Testis (tissue), 2 donors: ENCODE measurements at regions not wholly inside any gene's neighbourhood (a gene's known extent, or its start where the extent isn't known, plus 50 kb on each side); places are given as distances from the start of the nearest gene placed in this dataset.

Experiments
- DNase-seq: peaks from one replicate; pipeline ENCODE4 v3.0.0-alpha.2; 2019
- H3K27ac ChIP-seq, 2 donors: fragments of 200-600 bp; sonication (generic); one replicate each; pipeline ENCODE4 v1.5.1; 2019
- H3K27me3 ChIP-seq: fragments of 200-600 bp; sonication (generic); one replicate; pipeline ENCODE4 v1.5.1; 2019
- H3K36me3 ChIP-seq: fragments of 200-600 bp; sonication (generic); one replicate; pipeline ENCODE4 v1.5.1; 2017; ENCODE audit warnings: low read depth; ENCODE audit errors: missing control alignments
- H3K4me1 ChIP-seq: fragments of 200-600 bp; sonication (generic); one replicate; pipeline ENCODE4 v1.5.1; 2019
- H3K4me3 ChIP-seq, 2 donors: fragments of 200-600 bp; sonication (generic); one replicate each; pipeline ENCODE4 v1.5.1; 2017 to 2019
- H3K9me3 ChIP-seq: fragments of 200-600 bp; sonication (generic); one replicate; pipeline ENCODE4 v1.5.1; 2017
- CTCF ChIP-seq, 3 experiments: fragments of 450-650 bp in 2 of 3; fragments of 200-600 bp in 1 of 3; sonication (generic) in 1 of 3; IDR thresholded peaks; one replicate each; pipeline ENCODE4 v1.5.1; 2016 to 2019; ENCODE audit warnings: antibody characterized with exemption in 3 of 3, mild to moderate bottlenecking in 2 of 3, moderate library complexity in 1 of 3
- POLR2A ChIP-seq: fragments of 450-650 bp; IDR thresholded peaks from one replicate; pipeline ENCODE4 v1.6.1; 2017; ENCODE audit warnings: antibody characterized with exemption, mild to moderate bottlenecking, moderate library complexity
- WGBS, 2 donors: methylation state at CpG; one replicate each; pipeline ENCODE4 v1.1.5; 2018; 5-methylcytosine and 5-hydroxymethylcytosine counted together
- intact Hi-C: fragments of 100-400 bp; cut with DNase I; formaldehyde crosslinking; loops from one replicate; pipeline ENCODE4 v1.15.1; 2023; ENCODE audit warnings: low total_unique reads

- DNase-seq: no peak
These were observed 74.1 kb upstream of the MAP3K7 start for GRCh38 chr6:90660931-90661330.

GRCh38 chr6:90658497-90658896, 71.6 kb upstream of the MAP3K7 start:
- 40 to 46% methylated on average over 5 of the region's 5 CpGs for WGBS, 2 donors
- no peaks in the 10 kb centered on the region for H3K27me3 ChIP-seq
- DNase-seq: no peak
- H3K4me3 ChIP-seq: no peak overlapping the region
- TF ChIP-seq CTCF (IDR thresholded peaks at IDR 0.05) (no peak), POLR2A (no peak)
- no peaks in the 10 kb centered on the region for H3K9me3 ChIP-seq
- intact Hi-C loops: no loop called here
- H3K4me1 ChIP-seq: no peaks in the 10 kb centered on the region
- H3K27ac ChIP-seq: no peak overlapping the region
- H3K36me3 ChIP-seq: no peaks in the 10 kb centered on the region

More at GRCh38 chr6:90660931-90661330, 74.1 kb upstream of the MAP3K7 start:
- H3K4me3 ChIP-seq: no peak overlapping the region
- intact Hi-C loops: no loop called here
- no peaks in the 10 kb centered on the region for H3K27me3 ChIP-seq
- TF ChIP-seq CTCF (IDR thresholded peaks at IDR 0.05) (no peak), POLR2A (no peak)
- H3K9me3 ChIP-seq: no peaks in the 10 kb centered on the region
- H3K36me3 ChIP-seq: no peaks in the 10 kb centered on the region
- H3K4me1 ChIP-seq: no peaks in the 10 kb centered on the region
- no peak overlapping the region for H3K27ac ChIP-seq

- DNase-seq: no peak
- H3K36me3 ChIP-seq: no peaks in the 10 kb centered on the region
- H3K4me3 ChIP-seq: no peak overlapping the region
- no peaks in the 10 kb centered on the region for H3K4me1 ChIP-seq
- no peaks in the 10 kb centered on the region for H3K9me3 ChIP-seq
- WGBS, 2 donors: 39 to 41% methylated on average over 1 of the region's 1 CpG
- no peak overlapping the region for H3K27ac ChIP-seq
- no peaks in the 10 kb centered on the region for H3K27me3 ChIP-seq
- TF ChIP-seq POLR2A (no peak), CTCF (IDR thresholded peaks at IDR 0.05) (no peak)
- intact Hi-C loops: no loop called here
These were observed 69.5 kb upstream of the MAP3K7 start for GRCh38 chr6:90656325-90656724.

GRCh38 chr6:90654806-90655205, 67.9 kb upstream of the MAP3K7 start:
- TF ChIP-seq CTCF (IDR thresholded peaks at IDR 0.05): no peak
- no peak for TF ChIP-seq POLR2A
- intact Hi-C loops: no loop called here
- no peaks in the 10 kb centered on the region for H3K27me3 ChIP-seq
- H3K4me1 ChIP-seq: no peaks in the 10 kb centered on the region
- WGBS, 2 donors: 84 to 91% methylated on average over 5 of the region's 5 CpGs
- no peak for DNase-seq
- H3K9me3 ChIP-seq: no peaks in the 10 kb centered on the region
- no peak overlapping the region for H3K4me3 ChIP-seq
- H3K27ac ChIP-seq: no peak overlapping the region
- no peaks in the 10 kb centered on the region for H3K36me3 ChIP-seq

GRCh38 chr6:90654166-90654565, 67.3 kb upstream of the MAP3K7 start:
- Histone ChIP-seq H3K27ac (no peak overlapping the region), H3K4me3 (no peak overlapping the region), H3K27me3 (no peaks in the 10 kb centered on the region), H3K9me3 (no peaks in the 10 kb centered on the region), H3K4me1 (no peaks in the 10 kb centered on the region), H3K36me3 (no peaks in the 10 kb centered on the region)
- intact Hi-C loops: no loop called here
- WGBS, 2 donors: 64 to 79% methylated on average over 8 of the region's 8 CpGs
- DNase-seq: no peak
- TF ChIP-seq POLR2A: no peak
